ENCODE measurements at regions not wholly inside any gene's neighbourhood (a gene's known extent, or its start where the extent isn't known, plus 50 kb on each side); places are given as distances from the start of the nearest gene placed in this dataset.

- DNase-seq (ENCODE audit: extremely low read depth in 1 of 11, low read depth in 9 of 11, low spot score in 4 of 11), result no peak
These were observed 74.1 kb downstream of the SCG2 start for GRCh38 chr2:223528036-223528435.

- DNase-seq (ENCODE audit: extremely low read depth in 1 of 11, low read depth in 9 of 11, low spot score in 4 of 11), result no peak
These were observed 72.5 kb downstream of the SCG2 start for GRCh38 chr2:223529696-223530095.

- DNase-seq (ENCODE audit: extremely low read depth in 1 of 11, low read depth in 9 of 11, low spot score in 4 of 11), result no peak
These were observed 71.3 kb downstream of the SCG2 start for GRCh38 chr2:223530811-223531210.

- no peak for DNase-seq (ENCODE audit: extremely low read depth in 1 of 11, low read depth in 9 of 11, low spot score in 4 of 11)
These were observed 70.0 kb downstream of the SCG2 start for GRCh38 chr2:223532161-223532560.

- DNase-seq (ENCODE audit: extremely low read depth in 1 of 11, low read depth in 9 of 11, low spot score in 4 of 11), result no peak
These were observed 69.4 kb downstream of the SCG2 start for GRCh38 chr2:223532712-223533111.

- DNase-seq (ENCODE audit: extremely low read depth in 1 of 11, low read depth in 9 of 11, low spot score in 4 of 11), result no peak
These were observed 65.6 kb downstream of the SCG2 start for GRCh38 chr2:223536546-223536945.

- DNase-seq (ENCODE audit: extremely low read depth in 1 of 11, low read depth in 9 of 11, low spot score in 4 of 11), result no peak
These were observed 65.0 kb downstream of the SCG2 start for GRCh38 chr2:223537115-223537514.

GRCh38 chr2:223537651-223538601 lies 64.2 kb downstream of the SCG2 start:
- DNase-seq (ENCODE audit: extremely low read depth in 1 of 11, low read depth in 9 of 11, low spot score in 4 of 11), result no peak

GRCh38 chr2:223538920-223539440 lies 63.2 kb downstream of the SCG2 start:
- DNase-seq (ENCODE audit: extremely low read depth in 1 of 11, low read depth in 9 of 11, low spot score in 4 of 11), result peak in 2 of 11 donors; percentile 35 to 36

- no peak for DNase-seq (ENCODE audit: extremely low read depth in 1 of 11, low read depth in 9 of 11, low spot score in 4 of 11)
These were observed 60.6 kb downstream of the SCG2 start for GRCh38 chr2:223541546-223541945.

GRCh38 chr2:223542501-223542900 lies 59.7 kb downstream of the SCG2 start:
- DNase-seq (ENCODE audit: extremely low read depth in 1 of 11, low read depth in 9 of 11, low spot score in 4 of 11), result no peak

GRCh38 chr2:223545406-223545805 lies 56.8 kb downstream of the SCG2 start:
- DNase-seq (ENCODE audit: extremely low read depth in 1 of 11, low read depth in 9 of 11, low spot score in 4 of 11), result no peak

- no peak for DNase-seq (ENCODE audit: extremely low read depth in 1 of 11, low read depth in 9 of 11, low spot score in 4 of 11)
These were observed 56.3 kb downstream of the SCG2 start for GRCh38 chr2:223545830-223546229.

Measured in renal cortex interstitium (tissue), 11 donors.